GM19467 (cell line): ENCODE measurements at regions not wholly inside any gene's neighbourhood (a gene's known extent, or its start where the extent isn't known, plus 50 kb on each side); places are given as distances from the start of the nearest gene placed in this dataset.
"Not testable (repeated sequence)": the region's sequence is repeated elsewhere in the genome, so short reads cannot be mapped to it uniquely, and the experiment has no call there.

Experiments used
- ATAC-seq: cut with Tn5 transposase; IDR thresholded peaks from one replicate; pipeline ENCODE4 v1.9.1; 2021; ENCODE audit warnings: mild to moderate bottlenecking, moderate library complexity; ENCODE audit not compliant: unreplicated experiment

DNA sequence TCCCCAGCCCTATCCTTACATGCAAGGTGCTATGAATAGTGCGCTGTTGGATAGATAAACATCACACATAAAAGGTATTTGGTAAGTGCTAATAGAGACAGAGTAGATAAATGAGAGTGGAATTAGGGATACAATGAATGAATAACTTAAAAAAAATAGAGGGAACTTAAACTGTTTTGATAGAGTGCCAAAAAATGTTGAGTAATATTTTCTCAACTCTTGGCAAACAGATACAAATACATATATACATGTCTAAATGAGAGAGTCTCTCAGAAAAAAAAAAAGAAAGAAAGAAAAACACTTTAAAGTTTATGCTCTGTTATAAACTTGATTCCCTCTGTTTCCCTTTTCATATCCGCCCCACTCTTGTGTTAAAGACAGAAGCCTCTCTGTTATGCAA lies 667.4 kb downstream of the ROBO2 start:
- ATAC-seq = no peak

- ATAC-seq = no peak
Measured at GRCh38 chr3:77709155-77709554, 669.3 kb downstream of the ROBO2 start.

DNA sequence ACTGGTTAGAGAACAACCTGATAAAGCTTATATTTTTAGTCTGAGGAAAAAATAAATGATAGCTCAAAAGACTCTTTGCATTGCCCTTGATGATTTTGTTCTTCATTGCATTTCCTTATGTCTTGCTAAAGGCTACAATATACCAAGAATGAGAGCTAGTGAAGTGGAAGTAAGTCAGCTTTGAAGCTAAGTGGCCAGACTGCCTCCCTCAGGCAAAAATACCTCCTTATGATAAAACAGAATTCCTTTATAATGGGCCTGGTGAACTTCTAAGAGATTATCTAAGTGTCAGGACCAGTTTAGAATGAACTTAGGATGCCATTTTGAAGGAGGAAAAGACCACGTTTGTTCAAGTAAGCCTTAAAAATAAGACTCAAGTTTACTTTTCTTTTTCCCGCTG lies 678.4 kb downstream of the ROBO2 start:
- no peak for ATAC-seq

- no peak for ATAC-seq
Measured at GRCh38 chr3:77720460-77720971, 680.6 kb downstream of the ROBO2 start.

DNA sequence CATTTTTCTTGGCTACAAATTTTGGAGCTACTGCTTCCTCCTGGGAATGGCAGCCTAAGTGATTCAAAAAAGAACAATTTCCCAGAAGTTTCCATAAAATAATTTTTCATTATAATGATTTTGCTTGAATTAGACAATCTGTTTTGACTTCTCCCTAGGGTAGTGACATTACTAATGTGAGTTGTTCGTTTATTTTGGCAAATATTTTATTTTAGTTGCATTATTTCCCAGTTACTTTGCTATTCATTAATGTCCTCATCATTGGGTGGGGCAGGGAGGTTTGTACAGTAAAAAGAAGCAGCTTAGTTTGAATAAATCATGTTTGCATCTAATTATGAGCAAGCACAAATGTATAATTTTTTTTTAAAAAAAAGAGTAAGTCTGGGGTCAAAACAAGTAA lies 686.6 kb downstream of the ROBO2 start:
- no peak for ATAC-seq

- ATAC-seq = no peak
Measured at GRCh38 chr3:77746048-77746447, 706.1 kb downstream of the ROBO2 start.

DNA sequence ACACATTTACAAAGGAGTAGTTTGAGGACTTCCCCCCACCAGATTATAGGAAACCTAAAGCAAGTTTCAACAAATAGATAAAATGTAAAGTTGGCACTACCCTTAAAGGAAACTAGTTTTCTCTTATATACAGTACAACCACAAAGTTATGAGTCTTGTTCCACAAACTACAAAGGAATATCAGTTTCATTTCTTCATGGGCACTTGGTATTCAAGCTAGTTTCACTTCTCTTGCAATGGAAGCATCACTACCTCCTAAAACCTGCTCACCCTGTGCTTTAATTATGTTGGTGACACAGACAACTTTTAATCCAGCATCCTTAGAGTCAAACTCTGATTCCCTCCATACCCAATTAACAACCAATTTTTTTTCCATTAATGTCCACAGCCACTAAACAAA lies 707.0 kb downstream of the ROBO2 start:
- ATAC-seq = no peak

GRCh38 chr3:77756397-77756975 lies 716.6 kb downstream of the ROBO2 start:
- not testable (repeated sequence) for ATAC-seq

- ATAC-seq = no peak
Measured at GRCh38 chr3:77772459-77772858, 732.6 kb downstream of the ROBO2 start.

DNA sequence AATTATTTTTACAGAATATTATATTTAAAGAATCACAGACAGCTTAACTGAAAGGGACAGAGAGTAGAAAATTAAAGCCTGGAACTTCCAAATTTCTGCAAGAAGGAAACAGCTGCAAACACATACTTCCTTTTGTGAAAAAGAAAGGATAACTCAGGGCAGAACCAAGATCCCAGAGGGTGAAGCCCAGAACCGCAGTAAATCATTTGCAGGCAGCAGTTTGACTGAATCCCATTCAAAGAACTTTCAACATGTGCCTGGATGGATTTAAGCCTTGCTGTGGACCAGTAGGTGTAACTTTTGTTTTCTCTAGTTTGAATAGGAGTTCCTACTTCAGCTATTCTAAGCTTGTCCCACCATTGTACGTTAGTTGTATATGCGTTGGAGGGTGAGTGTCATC lies 733.2 kb downstream of the ROBO2 start:
- no peak for ATAC-seq

- ATAC-seq = no peak
Measured at GRCh38 chr3:77780278-77780996, 740.5 kb downstream of the ROBO2 start.

GRCh38 chr3:77786216-77786615 lies 746.3 kb downstream of the ROBO2 start:
- no peak for ATAC-seq

- no peak for ATAC-seq
Measured at GRCh38 chr3:77795013-77795412, 755.1 kb downstream of the ROBO2 start.

GRCh38 chr3:77799278-77799677 lies 759.4 kb downstream of the ROBO2 start:
- no peak for ATAC-seq

DNA sequence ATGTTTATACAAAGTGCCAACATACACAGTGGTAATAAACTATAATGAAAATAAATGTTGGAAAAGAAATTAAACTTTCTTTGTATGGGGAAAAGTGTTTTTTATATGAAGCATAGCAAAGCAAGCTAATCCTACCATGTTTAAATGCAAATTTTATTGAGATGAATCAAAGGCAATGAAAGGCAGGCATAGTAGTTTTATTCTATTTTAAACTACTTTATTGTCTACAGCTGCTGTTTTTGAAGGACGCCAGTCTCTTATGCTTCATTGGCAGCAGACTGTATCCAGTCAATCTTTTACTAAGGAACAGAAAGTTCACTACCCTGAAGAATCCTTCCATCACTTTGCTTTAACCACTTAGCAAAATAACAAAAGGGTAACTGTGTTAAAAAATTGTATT lies 761.0 kb downstream of the ROBO2 start:
- ATAC-seq = no peak

GRCh38 chr3:77807312-77807711 lies 767.4 kb downstream of the ROBO2 start:
- no peak for ATAC-seq

DNA sequence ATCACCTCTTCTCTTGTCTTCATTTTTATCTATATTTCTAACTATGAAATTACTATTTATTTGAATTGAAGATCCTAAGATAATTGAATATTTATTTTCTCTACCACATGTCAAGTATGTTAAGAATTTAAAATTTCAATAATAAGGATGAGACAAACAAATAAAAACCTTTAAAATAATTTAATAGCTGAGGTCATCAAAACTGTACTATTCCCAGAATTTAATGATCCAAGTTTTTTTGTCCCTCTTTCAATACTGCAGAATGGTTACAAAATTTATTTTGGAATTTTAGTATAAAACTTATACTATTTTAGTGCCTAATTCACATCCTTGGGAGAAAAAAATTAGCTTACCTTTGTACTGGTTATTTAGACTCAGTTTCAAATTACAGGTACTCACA lies 774.9 kb downstream of the ROBO2 start:
- no peak for ATAC-seq

GRCh38 chr3:77815467-77815866 lies 775.6 kb downstream of the ROBO2 start:
- no peak for ATAC-seq

GRCh38 chr3:77816366-77816765 lies 776.5 kb downstream of the ROBO2 start:
- ATAC-seq = no peak

GRCh38 chr3:77825001-77825827 lies 785.3 kb downstream of the ROBO2 start:
- ATAC-seq = no peak

- ATAC-seq = no peak
Measured at GRCh38 chr3:77835921-77836320, 796.0 kb downstream of the ROBO2 start.
